GM13977 (cell line): ENCODE measurements at regions not wholly inside any gene's neighbourhood (a gene's known extent, or its start where the extent isn't known, plus 50 kb on each side); places are given as distances from the start of the nearest gene placed in this dataset.

Experiments used
- DNase-seq: peaks from one replicate; pipeline ENCODE4 v3.0.0; 2012; ENCODE audit warnings: low spot score
- in situ Hi-C: fragments of 300-500 bp; cut with MboI; formaldehyde crosslinking; loops from one replicate; pipeline ENCODE4 v1.12.0; 2022; ENCODE audit warnings: low sequenced_read_pairs, low pct_unique_long_range_greater_than_20kb, mixed read lengths, inconsistent platforms; ENCODE audit not compliant: unreplicated experiment
- TF ChIP-seq, protein P1 (sequence below): IDR thresholded peaks from 2 replicates; pipeline ENCODE4 v1.5.1; 2012; ENCODE audit warnings: mild to moderate bottlenecking, control low read depth; ENCODE audit not compliant: insufficient read depth; ENCODE audit errors: extremely low read depth, missing control alignments

DNA sequence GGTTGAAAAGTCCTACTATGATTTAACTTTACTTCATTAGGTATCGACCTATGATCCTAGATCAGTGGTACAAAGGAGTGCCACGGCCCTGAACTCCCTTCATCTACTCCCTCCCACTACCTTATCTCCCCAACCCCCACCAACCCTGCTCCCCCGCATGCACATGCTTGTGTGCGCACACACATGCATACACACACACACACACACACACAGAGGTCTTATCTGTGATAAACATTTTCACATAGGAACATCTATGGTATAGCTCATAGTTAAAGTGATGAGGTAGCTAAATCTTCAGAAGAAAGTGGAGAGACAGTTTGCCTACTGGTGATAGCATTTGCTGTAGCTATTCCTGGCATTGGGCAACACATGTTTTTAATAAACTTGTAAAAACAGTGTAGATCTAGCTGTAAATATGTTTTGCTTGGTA is 471.3 kb downstream of the ZEB2 start:
- TF ChIP-seq, protein P1, sequence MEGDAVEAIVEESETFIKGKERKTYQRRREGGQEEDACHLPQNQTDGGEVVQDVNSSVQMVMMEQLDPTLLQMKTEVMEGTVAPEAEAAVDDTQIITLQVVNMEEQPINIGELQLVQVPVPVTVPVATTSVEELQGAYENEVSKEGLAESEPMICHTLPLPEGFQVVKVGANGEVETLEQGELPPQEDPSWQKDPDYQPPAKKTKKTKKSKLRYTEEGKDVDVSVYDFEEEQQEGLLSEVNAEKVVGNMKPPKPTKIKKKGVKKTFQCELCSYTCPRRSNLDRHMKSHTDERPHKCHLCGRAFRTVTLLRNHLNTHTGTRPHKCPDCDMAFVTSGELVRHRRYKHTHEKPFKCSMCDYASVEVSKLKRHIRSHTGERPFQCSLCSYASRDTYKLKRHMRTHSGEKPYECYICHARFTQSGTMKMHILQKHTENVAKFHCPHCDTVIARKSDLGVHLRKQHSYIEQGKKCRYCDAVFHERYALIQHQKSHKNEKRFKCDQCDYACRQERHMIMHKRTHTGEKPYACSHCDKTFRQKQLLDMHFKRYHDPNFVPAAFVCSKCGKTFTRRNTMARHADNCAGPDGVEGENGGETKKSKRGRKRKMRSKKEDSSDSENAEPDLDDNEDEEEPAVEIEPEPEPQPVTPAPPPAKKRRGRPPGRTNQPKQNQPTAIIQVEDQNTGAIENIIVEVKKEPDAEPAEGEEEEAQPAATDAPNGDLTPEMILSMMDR, result no peak
- DNase-seq, result no peak
- in situ Hi-C loops, result no loop called here

DNA sequence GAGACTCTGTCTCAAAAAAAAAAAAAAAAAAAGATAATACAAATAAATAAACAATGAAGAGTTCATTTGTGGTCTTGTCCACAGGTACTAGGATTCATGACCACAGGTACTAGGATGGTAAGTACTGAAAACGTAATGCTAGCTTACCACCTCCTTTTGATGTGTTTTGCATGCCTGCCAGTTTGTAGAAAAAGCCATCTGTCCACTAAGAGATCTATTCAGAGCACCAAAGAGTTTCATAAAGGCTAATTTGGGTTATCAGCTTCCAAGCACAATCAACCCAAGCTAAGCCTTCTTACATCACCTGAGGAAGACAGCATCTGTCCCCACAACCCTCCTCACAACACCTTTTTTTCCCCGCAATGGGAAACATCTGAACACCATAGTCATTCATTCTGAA is 477.2 kb downstream of the ZEB2 start:
- no peak for DNase-seq
- TF ChIP-seq, protein P1, result no peak
- in situ Hi-C loops, result no loop called here

DNA sequence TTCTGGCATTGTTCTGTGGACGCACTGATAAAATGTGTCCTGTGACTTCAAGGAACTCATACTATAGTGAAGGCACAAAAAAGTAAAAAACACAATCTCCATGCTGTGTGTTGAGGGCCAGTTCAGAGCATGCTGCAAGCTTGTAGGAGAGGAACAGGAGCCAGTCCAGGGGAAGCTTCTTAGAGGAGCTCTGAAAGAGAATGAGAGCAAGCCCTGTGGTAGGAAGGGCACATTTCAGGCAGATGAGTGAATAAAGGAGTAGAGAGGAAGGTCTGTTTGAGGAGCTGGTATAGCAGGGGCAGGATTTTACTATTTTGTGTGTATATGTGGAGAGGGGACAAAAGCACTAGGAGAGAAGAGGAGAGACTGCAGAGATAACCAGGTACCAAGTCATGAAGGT is 478.3 kb downstream of the ZEB2 start:
- no peak for DNase-seq
- in situ Hi-C loops, result no loop called here
- TF ChIP-seq, protein P1, result no peak

DNA sequence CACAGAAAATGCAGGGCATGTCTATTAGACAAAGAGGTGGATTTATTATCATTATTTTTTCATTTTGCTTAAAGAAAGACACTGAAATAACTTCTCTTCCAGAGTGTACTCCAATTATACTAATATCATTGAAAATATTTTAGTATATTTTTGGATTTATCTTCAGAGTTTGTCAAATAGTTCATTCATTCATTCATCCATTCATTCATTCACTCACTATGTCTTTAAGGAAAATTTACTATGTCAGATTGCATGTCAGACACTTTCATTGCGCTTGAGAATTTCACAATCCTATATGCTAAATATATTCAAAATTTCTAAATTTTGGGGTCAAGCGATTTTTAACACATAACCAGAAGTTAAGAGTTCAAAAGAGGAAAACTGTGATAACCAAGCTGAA is 479.1 kb downstream of the ZEB2 start:
- TF ChIP-seq, protein P1, result no peak
- no peak for DNase-seq
- in situ Hi-C loops, result no loop called here

DNA sequence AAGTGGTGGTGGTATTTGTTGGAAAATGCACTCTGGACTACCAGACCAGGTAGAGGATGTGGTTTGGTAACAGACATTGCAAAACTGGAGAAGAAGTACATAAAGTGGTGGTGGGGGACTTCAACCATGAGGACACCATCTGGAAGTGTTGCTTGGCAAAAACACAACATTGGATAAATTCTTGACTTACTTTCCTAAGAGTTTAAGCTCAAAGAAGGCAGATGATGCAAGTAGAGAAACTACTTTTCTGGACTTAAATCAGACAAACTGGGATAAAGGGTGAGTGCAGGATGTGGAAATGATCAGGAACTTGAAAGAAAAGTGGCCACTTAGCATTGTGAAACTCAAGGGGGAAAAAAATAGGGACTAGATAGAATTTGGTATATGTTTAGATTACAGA is 487.4 kb downstream of the ZEB2 start:
- DNase-seq, result no peak
- TF ChIP-seq, protein P1, result no peak
- in situ Hi-C loops, result no loop called here

DNA sequence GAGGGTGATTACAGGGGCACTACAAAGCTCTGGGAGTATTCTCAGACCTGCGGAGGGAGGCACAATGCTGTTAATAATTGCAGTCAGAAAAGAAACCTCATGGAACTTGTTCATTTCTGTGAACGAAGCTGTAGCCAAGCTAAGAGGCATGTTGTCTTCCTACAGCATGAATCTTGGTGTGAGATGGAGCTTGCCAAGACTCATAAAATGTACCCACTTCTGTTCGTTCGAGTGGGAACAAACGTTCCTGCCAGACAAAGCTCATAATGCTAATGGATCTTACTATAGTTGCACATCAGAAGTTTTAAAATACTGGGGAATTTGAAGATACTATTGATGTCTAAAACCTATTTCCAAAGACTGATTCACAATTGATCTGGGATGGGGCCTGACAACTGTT is 489.1 kb downstream of the ZEB2 start:
- TF ChIP-seq, protein P1, result no peak
- in situ Hi-C loops, result no loop called here

DNA sequence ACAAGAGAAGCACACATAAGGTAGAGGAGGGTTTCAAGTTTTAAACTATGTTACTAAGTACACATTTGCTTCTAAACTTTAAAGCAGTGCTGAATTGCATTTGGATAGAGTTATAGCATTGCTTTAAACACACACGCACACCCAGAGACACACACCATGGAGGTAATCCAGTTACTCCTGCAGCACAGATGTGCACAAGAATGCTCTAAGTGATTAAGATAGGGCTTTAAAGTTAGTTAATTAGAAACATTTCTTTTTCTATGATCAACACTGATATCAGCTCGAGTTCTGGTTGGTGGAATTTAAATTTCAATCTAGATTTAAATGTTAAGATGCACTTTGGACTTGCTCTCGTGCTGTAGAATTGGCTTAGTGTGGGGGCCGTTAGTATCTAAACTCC is 492.3 kb downstream of the ZEB2 start:
- TF ChIP-seq, protein P1, result no peak
- no peak for DNase-seq
- in situ Hi-C loops, result no loop called here

More for the DNA sequence above, 489.1 kb downstream of the ZEB2 start:
- DNase-seq, result no peak
